ENCODE measurements at regions not wholly inside any gene's neighbourhood (a gene's known extent, or its start where the extent isn't known, plus 50 kb on each side); places are given as distances from the start of the nearest gene placed in this dataset.

DNA sequence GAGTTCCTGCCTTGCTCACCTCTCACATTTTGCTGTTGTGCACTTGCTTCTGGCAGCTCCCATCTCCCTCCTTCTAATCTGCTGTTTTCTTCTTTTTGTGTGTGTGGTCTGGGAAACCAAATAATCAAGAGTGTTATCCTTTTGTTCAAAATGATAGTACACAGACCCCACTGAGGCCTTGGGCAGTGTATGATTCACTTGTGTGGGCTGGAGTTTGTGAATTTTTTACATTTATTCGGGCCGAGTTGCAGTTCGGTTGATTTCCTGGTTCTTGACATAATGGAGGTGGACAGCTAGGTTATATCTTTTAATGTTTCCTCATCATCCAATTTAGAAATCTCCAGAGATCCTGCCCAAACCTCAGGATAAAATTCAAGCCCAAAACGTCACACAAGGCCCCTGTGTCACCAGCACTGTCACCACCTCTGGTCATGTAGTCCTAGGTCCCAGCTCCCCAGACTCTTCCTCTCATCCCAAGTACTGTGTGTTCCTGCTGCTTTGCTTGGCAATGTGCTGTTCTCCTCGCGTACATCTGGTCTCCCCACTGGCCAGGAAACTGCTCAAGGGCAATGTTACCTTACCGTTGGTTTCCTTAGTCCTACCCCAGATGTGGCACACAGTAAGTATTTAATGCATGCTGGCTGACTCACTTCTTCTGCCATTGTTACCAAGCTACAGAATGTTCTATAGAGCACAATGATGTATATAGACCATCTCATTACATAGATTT lies 55.7 kb upstream of the PHACTR2 start:
- no peak for DNase-seq (ENCODE audit: low spot score)

DNA sequence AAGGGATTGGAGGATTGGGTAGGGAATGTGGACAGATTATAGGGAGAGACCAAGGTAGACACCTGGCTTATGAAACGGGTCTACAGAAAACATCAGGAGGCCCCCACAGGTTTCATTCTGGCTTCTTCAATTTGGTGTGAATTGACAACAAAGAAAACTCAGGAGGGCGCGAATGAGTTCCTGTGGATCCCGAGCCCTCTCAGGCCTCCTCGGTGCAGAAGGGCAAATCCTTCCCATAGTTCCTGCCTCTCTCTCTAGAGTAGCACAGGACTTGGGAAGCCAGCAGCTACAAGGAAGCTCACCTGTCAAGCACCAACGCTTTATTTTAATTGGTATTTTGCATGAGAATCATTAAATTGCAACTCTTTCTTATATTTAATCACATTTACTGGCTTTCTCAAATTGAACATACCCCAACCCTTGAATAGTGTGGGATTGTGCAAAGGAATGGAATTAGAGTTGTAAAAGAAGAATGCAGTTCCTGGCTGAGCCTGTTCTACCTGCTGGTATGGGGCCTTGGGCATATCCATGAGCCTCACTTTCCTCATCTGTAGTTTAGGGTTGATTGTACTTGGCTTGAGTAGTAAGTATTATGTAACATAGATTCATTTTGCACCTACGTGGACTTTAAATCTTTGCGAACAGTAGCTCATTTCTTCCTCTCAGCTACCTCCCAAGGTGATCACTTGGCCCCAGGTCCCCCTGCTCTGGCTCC lies 56.4 kb upstream of the PHACTR2 start:
- no peak for DNase-seq (ENCODE audit: low spot score)

DNA sequence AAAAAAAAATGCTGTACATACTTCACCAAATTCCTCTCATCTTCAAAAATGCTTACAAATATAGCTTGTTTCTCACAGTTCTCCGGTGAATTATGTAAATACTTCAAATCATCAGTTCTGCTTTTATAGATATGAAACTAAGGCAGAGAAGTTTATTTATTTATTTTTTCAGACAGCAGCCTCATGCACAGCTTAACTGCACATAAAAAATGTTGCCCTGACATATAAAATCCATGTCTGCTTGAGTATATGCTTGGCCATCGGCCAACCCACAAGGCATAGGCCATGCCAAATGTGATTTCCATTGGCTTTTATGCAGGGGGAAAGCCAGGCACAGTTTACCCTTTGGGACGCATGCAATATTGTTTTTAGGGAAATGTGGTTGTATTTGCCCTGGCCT lies 57.3 kb upstream of the PHACTR2 start:
- no peak for DNase-seq (ENCODE audit: low spot score)

DNA sequence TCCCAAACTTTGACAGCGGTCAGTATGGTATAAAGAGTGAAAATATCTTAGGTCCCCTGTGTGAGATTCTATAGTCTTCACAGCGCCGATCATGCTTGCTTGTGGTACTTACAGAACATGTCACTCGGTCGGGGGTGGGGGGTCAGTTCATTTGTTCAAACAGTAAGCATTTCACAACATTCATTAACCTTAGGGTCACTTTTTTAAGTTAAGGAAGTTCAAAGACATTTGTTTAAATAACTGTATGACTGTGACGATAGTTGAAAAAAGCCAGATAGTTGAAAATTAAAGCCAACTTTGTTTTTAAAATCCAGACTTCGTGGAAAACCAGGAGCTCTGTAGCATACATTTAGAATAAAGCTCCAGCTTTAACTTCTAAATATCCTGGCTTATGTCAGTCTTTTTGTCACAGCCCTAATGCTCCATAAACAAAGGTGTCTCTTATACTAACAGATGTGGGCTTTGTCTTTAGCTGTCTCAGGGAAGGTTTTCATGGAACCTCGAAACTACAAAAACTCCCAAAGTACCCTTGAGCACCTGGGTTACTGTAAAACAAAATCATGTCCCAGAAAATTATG lies 57.9 kb upstream of the PHACTR2 start:
- DNase-seq (ENCODE audit: low spot score) = no peak

DNA sequence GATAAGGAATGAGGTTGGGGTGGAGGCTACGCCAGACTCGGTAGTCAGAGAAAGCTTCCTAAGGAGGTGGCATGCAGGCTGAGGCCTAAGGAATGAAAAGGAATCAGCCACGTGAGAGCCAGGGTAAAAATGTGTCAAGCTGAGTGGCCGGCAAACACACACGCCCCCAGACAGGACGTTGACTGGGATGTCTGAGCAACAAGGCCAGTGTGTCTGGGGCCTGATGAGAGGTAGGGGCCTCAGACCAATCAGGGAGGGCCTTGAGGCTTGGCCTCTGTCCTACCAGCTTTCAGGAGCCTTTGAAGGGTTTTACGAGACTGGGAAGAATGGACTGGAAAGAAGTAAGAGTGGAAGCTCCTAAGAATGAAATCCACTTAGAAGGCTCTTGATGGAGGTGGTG lies 61.0 kb upstream of the PHACTR2 start:
- no peak for DNase-seq (ENCODE audit: low spot score)

DNA sequence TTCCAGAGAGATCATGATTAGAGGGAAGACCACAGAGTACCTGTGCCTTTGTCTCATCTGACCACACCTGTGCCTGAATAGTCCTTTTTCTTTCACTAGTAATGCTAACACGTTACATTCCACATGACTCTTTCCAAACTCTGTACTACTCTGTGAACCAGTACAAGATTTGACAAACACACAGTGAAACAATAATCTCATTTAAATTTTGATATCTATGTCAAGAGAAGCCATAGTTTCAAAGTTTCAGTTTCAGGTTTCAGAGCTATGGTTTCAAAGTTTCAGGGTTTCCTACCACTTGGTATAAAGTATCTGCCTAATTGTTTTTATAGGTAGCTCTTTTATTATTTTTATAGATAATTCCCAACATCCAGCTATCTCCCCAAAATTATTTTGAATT lies 62.0 kb upstream of the PHACTR2 start:
- DNase-seq (ENCODE audit: low spot score) = no peak

DNA sequence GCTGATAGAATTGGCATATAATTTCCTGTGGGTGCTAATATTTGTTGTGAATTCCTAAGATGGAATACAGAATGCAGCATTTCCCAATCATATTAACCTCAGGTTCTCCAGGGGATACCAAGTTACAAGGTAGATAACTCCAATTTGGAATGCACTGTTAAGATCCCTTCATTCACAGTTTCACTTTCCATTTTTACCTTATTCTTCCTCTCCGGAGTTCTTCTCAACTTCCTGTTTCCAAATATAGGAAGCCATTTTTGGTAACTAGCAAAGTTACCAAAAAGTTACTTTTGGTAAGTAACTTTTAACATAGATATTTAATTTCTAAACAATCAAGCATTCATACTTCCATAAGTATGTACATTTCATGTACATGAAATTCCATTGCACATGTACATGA lies 63.5 kb upstream of the PHACTR2 start:
- DNase-seq (ENCODE audit: low spot score) = no peak

DNA sequence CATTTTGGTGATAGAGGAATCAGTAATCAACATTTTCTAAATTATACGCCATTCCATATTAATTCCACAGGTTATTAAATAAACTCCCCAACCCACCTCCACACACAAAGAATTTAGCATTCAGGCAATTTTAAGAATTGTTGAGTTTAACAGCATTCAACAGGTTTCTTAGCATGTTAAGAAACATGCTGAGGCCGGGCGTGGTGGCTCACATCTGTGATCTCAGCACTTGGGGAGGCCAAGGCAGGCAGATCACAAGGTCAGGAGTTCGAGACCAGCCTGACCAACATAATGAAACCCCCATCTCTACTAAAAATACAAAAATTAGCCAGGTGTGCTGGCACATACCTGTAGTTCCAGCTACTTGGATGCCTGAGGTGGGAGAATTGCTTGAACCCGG lies 64.0 kb upstream of the PHACTR2 start:
- no peak for DNase-seq (ENCODE audit: low spot score)

DNA sequence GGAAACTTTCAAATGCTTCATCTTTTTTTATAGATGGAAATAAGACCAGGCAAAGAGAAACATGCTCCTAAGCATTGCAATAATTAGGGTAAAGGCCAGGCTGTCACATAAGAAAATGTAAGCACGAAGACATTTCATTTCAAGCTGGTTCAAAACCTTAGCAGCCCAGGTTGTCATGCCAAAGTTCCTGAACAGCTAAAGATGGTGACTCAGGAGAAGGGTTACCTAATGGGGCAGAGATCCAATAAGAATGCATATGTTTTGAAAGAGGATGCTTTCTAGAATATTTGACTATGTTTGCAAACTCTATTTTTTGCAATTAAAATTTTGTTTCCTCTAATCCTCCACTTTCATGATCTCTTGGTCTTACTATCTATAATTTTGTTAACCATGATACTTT lies 65.6 kb upstream of the PHACTR2 start:
- DNase-seq (ENCODE audit: low spot score) = no peak

DNA sequence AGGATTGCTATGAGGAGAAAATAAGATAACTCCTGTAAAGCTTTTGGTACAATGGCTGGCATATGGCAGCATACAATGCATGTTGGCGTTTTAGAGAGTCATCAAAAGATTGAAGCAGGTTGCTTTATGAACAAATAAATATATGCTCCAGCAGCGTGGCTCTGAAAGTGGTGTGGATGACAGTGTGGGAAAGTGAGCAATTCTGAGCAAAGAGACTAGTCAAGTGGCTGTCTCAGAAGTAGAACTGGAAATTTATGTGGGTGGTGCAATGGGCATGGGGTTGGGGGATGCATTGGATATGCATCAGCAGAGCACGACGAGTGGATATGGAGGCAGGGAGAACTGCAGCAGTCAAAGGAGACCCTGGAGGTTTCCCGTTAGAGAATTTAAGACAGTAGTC lies 66.2 kb upstream of the PHACTR2 start:
- no peak for DNase-seq (ENCODE audit: low spot score)

DNA sequence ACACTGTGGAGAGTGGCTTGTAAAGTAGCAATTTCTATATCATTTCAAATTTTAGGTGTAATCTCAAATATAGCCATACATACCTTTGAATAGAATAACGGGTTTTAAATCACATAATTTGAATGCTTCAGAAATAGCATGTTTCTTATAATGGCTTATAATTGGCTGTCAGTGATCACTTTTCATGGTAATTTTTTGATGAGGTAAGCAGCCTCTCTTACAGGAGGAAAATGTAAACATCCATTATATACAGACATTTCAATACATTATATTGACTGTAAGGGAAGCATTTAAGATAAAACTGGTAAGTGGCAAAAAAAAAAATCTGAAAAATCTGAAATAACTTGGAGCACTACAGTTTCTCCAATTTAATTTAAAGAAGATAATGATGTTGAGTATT lies 67.8 kb upstream of the PHACTR2 start:
- DNase-seq (ENCODE audit: low spot score) = no peak

DNA sequence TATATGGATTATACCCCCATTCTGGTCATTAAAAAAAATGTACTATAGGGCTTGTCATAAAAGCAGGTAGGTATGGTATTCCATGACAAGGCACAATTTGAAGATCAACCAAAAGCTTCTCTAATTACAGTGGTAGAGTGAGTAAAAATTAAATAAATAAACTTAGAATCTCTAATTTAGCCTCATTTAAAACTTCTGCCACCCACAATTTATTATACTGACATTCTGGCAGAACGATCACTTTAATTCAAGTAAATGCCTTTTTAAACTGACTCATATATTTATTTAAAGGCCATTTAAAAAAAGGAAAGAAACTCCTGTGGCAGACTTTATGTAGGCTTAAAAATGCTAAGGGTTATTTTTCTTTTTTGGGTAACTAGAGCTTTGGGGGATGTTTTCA lies 68.3 kb upstream of the PHACTR2 start:
- DNase-seq (ENCODE audit: low spot score) = no peak

DNA sequence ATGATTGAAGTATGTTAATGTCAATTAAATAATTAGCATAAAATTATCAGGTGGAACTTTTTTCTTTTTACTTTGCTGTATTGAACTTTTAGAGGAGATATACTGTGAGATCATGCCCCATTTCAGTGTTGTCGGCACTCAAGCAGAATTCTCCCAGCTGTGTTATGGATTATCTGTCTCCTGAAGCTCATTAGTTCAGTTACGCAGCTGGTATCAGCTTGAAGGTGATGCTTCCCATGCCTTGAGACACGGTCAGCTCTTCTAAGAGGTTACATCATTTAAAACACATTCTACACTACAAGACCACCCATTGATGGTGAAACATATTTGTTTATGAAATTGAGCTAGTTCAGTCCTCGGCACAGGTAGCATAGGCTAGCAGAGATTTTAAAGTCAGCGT lies 68.9 kb upstream of the PHACTR2 start:
- DNase-seq (ENCODE audit: low spot score) = no peak

DNA sequence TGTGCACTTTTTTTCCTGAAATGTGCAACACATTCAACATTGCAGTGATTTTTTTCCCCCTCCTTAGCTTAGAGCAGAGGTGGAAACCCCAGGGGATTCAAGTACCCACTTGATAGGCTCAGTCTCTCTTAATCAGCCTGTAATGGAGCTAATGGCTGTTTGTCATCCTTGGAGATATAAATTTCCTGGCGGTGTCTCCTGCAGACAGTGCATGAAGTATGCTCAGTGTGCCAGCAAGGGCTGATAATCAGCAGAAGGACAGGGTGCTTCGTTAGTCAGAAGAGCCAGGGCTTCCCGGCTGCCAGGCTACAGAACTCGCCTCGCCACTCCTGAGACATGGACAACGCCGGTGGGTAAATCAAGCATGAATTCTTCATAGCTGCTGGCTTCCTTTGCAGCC lies 69.8 kb upstream of the PHACTR2 start:
- DNase-seq (ENCODE audit: low spot score) = no peak

DNA sequence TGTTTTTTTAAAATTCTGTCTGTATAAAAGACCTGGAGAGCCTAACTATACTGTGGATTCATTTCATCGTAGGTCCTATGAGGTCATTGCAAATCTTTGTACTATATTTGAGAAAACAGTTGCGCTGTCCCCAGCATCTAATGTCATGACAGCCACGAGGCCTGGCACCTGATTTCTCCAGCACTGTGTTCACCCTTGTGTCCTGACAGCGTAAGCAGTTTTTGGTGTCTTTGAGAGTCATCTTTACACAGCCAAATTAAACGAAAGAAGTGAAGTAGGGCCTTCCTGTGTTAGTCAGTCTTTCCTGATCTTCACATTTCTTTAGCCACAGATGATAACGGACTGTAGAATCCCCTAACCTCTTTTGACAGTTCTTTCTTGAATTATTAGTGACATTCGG lies 70.6 kb upstream of the PHACTR2 start:
- DNase-seq (ENCODE audit: low spot score) = no peak

DNA sequence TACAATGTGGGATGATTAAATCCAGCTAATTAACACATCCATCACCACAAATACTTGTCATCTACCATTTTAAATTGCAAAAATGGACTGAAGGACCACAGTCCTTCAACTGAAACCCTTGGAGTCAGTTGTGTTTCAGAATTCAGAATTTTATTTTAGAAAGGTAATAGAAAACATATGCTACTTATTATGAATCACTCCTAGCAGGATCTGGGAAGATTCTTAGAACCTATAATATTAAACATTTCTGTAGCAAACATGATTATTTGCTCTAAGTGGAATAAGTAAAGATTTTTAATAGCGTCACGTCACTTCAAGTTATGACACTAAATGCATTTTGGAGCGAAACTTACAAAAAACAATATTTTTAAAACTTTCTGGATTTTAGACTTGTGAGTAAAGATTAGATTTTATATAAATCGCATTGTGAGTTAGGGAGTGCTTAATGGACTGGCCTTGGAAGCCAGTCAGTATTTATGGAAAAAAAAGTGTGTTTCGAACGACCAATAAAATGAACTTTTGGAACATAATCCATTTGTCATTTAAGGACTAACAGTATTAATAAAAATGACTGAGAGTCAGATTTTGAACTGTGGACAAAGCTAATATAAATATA lies 71.8 kb upstream of the PHACTR2 start:
- DNase-seq (ENCODE audit: low spot score) = no peak

DNA sequence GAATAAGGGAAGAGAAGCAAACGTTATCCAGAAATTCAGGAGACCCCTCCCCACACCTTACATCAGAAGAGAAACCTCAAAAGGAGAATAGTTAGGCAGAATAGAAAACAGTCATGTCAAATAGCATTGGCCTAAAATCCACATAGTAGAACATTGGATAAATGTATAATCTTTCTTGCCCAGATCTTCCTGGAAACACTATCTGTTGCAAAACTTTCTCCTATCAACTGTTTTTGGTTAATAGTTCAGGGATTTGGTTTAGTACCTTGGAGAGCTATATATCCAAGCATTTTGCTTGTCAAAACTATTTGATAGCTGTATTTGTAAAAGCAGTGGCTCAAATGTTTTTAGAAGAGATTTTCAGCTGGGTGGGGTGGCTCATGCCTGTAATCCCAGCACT lies 74.3 kb upstream of the PHACTR2 start:
- no peak for DNase-seq (ENCODE audit: low spot score)

DNA sequence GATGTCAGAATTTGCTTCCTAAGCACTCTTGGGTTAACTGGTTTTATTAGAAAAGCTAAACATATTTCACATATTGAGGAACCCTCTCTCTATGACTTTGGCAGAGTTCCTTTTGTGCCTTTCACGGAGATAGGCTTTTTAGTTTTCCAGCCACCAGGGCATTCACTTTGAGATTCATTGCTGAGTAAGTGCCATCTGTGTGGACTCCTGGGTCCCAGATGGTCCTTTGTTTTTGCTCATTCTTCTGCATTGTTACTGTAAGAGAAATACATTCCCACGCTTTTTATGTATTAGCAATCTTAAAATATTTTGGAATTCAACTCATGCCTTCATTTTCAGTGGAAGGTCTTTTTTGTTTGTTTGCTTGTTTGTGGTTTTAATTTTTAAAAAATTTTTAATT lies 76.3 kb upstream of the PHACTR2 start:
- no peak for DNase-seq (ENCODE audit: low spot score)

DNA sequence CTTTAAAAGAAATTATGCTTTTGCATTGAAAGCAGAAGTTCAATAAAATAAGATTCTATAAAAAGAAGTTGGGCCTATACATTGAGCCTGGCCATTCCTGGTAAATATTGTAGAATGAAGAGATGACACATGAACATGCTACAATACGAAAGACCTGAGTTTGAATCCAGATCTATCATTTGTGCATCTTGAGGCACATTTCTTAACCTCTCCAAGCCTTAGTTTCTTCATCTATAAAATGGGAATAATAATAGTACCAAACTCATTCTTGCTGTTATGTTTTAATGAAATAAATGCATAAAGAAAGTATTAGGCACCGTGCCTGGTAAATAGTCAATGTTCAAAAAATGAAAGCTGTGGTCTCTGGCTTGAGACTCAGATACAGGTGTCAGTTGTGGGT lies 76.9 kb upstream of the PHACTR2 start:
- DNase-seq (ENCODE audit: low spot score) = no peak

DNA sequence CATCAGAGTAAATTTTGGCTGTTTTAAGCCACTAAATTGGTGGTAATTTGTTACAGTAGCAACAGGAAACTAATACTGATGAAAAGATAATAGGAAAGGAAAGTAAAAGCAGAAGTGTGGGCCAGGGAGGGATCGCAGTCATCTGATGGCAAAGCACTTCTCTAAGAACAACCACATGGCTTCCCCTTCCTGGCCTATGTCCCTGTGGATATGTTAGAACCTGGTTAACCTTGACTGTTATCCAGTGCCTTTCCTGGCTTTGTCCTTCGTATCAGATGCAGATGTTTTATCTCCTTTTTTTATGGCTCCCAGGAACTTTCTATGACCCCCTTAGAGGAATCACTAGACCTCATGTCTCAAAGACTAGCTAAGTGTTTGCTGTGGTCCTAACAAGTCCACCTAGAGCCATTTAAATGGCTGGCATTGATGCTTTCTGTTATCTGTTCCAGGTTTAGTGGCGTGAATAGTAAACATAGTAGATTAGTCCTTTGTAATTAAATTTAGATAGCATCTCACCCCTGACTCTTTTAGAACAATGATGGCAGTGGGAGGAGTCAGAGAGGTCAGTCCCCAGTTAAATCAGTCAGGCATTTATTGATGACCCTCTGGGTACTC lies 79.2 kb upstream of the PHACTR2 start:
- DNase-seq (ENCODE audit: low spot score) = no peak

DNA sequence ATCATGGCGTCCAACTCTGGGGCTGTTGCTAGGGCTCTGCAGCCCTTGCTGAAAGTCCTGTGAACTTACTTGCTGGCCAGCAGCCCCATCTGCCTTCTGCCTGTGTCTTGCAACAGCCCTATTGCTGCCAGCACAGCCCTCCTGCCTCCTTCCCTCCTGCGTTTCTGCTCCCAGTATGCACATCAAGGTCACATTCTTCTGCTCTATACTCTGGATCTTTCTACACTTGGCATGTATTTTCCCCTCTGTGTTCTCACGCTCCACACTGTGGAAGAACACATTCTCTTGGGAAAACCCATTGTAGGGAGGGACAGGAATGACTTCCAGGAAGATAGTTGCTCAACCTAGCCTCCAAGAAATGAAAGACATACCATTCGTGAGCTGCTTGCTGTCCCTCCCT lies 80.9 kb upstream of the PHACTR2 start:
- DNase-seq (ENCODE audit: low spot score) = no peak

DNA sequence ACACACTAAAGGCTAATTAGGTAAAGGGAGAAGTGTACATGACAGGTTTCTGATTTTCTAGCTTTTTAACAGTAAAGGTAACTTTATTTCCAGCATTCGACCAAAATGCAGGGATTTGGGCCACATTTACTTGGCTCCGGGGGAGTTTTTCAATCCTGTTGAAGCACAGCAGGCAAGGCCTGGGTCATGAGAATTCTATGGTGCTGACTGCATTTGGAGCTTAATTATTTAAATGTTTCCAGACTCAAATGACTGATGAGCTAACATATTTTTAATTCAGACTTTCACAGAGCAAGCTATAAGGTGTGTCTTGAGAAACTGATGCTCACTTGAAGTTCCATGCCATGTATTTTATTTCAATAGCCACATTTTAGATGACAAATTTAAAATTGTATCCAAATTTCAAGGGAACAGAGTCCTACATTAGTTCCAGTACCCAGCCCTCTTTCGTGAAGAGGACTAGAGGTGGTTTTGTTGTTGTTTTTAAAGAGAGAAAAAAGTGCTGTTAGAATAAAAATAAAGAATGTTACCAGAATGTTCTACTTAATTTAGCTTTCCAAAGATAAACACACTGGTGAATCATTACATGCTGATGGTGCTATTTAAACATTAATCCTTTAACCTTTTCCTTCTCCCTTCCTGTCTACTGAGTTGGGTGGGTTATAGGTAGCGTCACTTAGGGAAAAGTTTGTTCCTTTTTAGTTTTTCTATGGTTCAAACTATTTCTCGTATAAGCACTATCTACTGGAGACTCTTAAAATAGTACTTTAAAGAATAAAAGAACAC lies 82.3 kb upstream of the PHACTR2 start:
- no peak for DNase-seq (ENCODE audit: low spot score)
